NOMO-1 treated with dmso at 0.1 percent for 144 hours (cell line): ENCODE measurements at regions not wholly inside any gene's neighbourhood (a gene's known extent, or its start where the extent isn't known, plus 50 kb on each side); places are given as distances from the start of the nearest gene placed in this dataset.
"Not testable (repeated sequence)": the region's sequence is repeated elsewhere in the genome, so short reads cannot be mapped to it uniquely, and the experiment has no call there.

Experiments
- DNase-seq: peaks from one replicate; lab custom pipeline; 2025; ENCODE audit not compliant: unreplicated experiment; lab: John Stamatoyannopoulos, UW

DNA sequence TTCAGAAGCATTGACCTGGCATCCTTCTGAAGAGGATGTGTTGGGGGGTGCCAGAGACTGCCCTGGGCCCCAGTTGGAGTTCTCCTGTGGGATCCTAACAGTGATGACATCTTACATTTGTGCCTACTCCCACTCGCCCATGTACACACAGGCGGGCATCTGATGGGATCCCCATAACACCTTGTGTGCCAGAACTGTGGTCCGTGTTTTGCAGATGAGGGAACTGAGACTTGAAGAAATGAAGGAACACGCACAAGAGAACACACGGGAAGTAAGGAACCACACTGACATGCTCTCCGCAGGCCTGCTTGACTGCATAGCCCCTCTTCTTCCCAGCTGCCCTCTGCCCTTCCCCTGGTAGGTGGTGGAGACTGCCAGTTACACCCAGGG lies 255.3 kb downstream of the MYCN start:
- no peak for DNase-seq

DNA sequence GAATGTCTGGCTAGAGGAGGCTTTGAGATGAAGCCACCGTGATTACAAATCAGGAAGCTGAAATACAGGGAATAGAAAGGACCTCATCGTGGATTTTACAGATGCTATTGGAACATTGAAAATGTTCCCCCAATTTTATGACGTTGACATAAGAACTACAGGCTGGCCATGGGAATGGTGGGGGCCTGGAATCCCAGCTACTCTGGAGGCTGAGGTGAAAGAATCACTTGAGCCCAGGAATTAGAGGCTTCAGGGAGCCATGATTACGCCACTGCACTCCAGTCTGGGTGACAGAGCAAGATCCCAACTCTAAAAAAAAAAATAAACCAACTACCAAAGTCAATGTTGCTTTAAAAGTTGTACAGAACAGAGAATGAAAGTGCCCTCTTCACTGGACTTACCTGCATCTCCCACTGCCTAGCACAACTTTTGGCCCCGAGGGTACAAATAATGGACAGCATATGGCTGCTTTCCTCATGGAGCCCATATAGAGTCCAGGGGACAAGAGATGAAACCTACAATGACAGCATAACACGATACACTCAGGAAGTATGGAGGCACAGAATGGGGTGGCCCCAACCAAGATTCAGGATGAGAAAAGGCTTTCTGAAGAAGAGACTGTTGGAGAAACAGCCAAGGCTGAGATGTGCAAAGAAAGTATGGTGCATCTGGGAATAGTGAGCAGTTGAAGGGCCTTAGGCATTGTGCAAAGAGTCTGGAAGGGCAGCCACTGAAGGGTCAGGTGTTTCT lies 254.8 kb downstream of the MYCN start:
- DNase-seq = no peak

DNA sequence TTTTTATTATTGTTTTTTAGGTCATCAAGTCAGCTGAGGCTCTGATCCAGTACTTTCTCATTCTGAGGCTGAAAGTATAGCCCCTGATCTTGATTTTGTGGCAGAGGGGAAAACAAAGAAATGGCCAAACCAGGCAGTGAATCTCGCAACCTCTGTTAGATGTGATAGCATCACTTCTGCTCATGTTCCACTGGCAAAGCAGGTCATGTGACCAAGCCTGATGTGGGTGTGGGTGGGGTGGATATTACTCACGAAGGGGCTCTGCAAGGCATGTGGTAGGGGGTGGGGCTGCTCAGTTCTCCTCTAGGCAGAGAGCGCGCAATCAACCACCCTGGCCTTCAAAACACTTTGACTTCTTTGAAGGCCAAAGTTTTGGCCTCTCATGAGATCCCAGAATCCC lies 254.2 kb downstream of the MYCN start:
- no peak for DNase-seq

DNA sequence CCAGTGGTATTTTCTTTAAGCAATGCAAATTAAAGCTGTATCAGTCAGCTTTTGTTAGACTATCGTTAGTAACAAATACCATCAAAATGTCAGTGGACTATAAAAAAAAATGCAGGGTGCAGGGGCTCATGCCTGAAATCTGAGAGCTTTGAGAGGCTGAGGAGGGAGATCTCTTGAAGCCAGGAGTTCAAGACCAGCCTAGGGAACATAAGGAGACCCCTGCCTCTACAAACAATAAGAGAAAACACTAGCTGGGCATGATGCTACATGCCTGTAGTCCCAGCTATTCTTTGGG lies 253.7 kb downstream of the MYCN start:
- no peak for DNase-seq

DNA sequence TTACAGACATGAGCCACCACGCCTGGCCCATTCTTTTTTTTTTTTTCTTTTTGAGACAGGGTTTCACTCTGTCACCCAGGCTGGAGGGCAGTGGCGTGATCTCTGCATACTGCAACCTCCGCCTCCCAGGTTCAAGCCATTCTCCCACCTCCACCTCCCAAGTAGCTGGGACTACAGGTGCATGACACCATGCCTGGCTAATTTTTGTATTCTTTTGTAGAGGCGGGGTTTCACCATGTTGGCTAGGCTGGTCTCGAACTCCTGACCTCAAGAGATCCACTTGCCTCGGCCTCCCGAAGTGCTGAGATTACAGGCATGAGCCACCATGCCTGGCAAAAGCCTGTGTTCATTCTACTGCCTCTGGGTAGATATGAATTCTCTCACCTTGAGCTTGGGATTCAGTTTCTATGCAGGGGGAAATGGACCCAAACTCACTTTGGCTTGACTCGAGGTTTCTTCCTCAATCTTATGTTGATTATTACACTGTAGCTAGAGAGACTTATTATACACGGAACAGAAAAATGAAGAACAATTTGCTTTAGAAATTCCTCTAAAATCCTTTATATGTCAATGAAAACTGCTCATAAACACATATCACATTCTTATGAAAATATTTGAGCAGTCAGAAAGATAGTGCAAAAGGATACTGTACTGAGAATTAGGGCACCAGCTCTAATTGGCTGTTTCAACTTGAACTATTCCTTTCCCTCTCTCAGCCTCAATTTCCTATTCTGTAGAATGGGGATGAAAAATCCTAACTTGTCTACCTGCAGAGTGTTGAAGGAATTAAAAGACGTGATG lies 252.3 kb downstream of the MYCN start:
- no peak for DNase-seq

DNA sequence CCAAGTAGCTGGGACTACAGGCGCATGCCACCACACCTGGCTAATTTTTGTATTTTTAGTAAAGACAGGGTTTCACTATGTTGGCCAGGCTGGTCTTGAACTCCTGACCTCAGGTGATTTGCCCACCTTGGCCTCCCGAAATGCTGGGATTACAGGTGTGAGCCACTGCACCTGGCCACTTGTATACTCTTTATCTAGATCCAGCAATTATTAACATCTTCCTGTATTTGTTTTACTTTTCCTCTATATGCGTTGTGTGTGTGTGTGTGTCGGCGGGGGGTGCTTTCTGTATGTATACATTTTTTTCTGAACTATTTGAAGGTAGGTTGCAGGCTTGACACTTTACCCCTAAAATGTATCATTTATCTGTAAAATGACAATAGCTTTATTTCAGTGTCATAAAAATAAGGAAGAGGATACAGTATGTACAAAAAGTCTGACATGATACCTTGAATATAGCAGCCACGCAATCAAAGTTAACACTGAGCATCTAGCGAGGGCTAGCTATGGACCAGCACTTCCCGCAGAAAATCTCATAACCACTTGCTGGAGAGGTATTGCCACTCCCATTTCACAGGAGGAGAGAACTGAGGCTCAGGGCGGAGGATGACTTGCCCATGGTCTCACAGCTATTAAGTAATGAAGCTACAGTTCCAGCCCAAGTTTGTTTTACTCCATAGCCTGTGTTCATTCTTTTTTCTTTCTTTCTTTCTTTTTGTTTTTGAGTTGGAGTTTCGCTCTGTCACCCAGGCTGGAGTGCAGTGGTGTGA lies 251.3 kb downstream of the MYCN start:
- DNase-seq = no peak

DNA sequence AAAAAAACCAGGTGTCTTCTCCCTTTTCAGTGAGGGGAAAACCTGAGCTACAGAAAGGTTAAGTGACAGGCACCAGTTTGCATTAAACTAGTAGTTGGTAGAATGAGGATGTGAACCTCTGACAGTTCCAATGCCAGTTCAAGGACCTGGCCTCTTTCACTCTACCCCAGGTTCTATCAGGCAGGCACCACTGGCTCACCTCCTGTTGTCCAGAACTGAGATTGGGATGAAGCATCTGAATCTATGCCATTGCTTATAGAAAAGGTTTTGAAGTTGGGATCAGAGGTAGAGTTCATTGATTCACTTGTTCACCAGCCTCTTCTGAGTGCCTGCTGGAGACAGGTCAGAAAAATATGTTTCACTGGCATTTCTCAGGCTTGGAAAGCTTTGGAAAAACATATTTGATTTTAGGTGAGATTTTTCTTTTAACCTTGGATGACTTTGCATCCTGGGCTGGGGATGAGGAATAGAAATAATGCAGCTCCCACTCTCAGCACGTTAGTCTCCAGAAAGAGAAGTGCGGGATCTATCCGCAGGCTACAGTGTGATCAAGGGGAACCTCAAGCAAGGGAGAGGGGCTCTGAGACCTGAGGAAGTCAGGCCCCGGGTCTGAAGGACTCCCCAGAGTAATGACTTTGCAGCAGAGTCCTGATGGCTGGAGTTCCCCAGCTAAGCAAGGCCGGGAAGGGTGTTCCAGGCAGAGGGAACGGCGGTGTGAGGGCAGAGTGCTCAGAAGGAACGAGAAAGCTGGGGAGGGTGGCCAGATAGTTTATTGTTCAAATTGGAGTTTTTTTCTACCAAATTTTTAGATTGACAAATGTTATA lies 250.3 kb downstream of the MYCN start:
- no peak for DNase-seq

DNA sequence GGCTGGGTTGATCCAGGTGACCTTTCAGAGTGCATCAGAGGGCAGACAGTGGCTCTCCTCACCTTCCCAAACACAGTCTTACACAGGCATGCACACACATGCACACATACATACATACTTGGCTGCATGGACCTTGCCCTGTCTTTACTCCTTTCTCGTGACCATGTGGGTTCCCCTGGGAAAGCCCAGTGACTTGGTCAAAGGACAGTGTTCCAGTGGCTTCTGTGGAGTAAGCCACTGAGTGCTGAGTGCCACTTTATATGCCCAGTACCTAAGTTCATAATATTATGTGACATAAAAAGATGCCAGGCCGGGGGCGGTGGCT lies 249.4 kb downstream of the MYCN start:
- DNase-seq = no peak

DNA sequence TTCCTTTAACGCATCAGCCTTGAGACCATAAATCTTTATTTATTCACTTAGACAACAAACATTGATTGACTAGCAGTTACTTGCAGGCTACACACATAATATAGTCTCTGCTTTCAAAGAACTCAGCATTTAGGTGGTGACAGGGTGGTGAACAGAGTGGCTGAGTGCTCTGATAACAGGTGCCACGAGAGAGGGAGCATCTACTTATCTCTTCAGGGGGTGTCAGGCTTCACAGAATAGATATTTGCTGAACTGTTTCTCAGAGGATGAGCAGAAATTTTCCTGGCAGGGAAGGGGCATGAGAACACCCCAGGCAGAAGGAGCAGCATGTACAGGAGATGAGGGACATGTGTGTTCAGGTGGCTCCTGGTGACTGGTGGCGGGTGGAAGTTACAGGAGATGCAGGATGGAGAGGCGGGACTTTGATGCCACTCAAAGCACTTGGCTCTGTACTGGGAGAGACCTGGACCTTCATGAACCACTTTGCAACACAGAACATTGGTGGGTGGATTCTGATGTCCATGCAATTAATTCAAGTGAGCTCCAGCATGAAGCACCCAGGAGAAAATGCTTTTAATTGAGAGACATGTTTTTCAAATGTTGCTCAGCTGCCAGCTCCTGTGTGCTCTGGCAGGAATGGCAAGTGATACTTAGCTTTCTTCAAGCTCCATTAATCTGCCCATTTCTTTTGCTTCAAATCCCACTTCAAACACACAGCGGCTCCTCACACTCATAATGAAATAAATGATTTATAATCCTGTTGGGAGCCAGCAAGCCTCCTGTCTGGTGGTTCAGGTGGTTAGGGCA lies 248.9 kb downstream of the MYCN start:
- DNase-seq = no peak

DNA sequence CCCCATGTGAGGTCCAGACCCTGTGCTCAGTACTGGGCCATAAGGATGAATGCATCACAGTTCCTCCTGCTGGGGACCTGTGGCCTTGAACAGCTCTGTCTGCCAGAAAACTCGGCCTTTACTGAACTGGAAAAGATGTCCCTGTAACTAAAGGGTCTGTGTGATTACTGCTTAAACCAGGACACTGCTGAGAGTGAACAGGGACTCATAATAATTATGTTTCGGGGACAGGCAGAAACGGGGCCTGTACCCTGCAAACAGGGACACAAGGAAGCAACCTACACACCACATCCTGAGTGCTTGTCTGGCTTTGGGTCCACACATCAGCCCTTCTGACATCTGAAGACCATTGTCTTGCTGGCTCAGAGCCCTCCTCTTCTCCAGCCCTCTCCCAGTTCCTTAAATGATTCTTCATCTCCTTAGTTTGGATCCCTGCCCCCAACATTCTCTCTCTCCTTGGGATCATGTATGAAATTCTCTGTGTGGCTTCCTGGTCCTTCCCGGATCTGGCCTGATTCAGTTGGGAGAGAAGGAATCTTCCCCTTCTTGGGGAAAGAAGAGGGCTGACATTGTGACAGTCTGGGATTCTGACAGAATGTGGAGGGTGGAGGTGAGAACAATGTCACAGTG lies 248.0 kb downstream of the MYCN start:
- DNase-seq = no peak

DNA sequence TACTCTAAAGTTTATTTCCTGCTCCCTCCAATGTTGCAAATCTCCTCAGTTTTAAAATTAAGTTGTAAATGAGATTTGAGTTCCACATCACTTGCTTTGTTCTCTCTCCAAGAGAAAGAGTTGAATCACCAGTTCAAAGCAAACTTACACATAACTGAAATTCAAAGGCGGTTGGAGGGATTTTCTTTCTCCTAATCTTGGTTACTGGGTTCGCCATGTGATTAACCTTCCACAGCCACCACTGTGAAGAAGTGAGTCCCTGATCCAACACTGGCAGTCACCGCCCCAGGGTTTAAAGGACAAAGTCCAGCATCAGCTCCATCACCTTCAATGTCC lies 247.1 kb downstream of the MYCN start:
- no peak for DNase-seq

DNA sequence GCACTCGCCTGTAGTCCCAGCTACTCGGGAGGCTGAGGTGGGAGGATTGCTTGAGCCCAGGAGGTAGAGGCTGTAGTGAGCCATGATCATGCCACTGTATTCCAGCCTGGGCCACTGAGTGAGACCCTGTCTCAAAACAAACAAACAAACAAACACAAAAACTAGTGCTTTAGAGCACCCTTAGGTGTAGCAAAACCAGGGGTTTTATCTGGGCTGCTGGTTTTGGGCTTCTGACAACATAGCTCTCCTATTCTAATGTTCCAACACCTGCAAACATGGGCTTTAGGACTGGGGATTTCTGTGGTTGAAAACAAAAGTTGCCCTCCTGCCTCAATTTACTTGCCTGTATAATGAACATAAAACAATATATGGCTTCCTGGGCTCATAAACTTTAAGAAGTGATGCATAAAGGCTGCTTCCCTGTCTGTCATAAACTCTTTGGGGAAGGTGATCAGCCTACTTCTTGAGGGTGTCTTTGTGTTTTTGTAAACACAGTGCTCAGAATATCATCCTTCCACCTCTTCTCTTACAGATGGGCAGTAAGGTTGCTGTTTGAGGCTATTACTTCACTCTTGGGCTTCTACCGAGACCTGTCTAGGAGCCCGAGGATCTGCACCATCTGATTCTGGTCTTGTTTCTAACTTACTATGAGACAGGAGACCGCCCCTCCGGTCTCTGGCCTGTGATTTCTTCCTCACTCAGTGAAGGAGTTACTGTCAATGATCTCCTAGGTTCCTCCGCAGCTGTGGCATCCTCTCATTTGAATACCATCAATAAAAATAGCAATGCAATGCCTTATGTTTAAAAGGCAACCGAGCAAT lies 246.5 kb downstream of the MYCN start:
- no peak for DNase-seq

DNA sequence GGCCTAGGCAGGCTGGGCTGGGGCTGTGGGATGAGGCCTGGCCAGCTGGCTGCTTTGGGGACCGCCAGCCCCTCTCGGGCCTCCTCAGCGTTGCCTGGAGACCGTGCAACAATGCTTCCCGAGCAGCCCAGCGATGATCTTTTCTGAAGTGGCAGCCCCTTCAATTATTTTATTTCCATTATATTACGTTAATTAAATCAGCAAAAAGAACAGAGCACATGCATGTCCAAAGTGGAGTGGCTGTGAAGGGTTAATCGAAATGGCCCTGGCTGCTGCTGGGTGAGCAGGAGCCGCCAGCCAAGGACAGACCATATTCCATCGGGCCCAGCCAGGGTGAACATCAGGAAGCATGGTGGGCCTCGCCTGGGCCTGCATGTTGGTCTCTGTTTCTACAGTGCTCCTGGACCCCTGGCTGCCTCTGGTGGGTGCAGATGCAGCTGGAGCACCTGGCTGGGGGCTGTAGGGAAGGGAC lies 245.5 kb downstream of the MYCN start:
- no peak for DNase-seq

DNA sequence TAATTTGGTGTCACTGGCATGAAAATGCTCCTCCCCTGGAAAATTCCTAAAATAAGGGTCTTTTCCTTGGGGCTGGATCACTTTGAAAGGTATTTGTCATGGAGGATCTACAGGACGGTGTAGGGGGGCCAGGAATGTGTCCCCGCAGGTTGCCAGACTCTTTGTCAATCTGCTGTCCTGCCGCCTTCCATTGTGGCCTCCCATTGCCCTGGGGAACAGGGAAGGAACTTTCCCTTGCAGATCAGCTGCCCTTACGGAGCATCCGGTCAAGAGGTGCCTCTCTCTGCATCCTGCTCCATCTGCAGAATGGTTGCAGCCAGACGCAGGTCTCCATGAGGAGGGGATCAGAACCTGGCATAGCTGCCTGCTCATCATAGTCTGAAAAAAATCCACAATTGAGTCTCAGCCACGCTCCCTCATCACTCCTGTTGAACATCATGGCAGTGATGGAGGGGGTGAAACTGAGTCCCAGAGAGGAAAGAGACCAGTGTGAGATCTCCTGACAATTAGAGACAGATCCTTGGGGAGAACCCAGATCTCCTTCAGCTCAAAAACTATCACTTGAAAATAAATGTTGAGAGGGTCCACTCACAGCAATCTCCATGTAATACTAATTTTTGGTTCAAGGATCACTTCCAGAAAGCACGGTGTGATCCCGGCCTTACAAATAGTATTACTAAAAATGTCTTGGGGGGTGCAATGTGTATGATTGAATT lies 244.8 kb downstream of the MYCN start:
- no peak for DNase-seq

DNA sequence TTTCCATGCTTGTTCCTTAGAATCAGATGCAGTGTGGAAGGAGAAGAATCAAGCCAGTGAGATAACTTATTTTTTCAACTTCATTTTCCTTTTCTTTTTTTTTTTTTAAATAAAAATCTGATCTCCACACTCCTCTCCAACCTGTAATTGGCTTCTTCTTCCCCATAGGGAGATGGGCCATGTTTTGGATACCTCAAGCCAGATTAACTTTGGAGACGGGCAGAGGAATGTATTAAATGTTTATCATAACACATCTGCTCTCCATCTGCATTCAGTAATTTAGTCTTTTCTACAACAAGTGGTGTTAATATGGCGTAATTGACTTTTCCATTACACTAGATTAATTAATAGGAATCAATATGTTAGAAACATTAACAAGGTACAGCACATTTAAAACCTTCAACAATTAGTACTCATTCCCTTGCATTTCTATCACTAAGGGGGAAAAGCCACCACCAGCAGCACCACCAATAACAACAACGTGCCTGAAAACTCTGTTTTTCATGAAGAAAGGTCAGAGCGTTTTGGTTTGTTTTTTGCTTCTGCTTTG lies 244.1 kb downstream of the MYCN start:
- DNase-seq = no peak

DNA sequence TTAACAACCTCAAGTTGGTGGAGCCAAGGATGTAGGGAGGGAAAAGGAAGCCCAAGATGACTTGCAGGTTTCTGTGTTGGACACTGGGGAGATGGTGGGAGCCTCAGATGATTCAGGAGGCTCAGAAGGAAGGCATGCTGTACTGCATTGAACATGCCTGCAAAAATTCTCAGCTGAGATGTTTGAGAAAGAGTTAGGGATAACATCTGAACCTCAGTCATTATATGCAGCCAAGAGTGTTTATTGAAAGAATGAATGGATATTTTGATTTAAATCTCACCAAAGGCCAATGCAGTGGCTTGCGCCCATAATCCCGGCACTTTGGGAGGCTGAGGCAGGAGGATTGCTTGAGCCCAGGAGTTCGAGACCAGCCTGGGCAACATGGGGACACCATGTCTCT lies 243.0 kb downstream of the MYCN start:
- no peak for DNase-seq

DNA sequence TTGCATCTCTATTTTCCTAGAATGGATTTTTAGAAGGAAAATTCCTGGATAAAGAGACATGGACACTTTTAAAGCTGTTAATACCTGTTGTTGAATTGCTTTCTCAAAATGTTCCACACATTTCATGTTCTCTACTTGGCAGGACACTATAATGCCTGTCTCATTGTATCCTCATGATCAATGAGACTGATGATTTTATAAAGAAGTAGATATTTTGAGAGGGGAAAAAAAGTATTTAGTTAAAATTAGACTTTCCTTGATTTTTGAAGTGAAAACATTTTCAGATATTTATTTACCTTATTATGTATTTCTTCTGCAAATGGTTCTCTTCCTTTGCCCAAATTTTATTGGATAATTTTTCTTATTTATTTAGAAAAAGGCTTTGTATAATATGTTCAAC lies 242.5 kb downstream of the MYCN start:
- DNase-seq = no peak

DNA sequence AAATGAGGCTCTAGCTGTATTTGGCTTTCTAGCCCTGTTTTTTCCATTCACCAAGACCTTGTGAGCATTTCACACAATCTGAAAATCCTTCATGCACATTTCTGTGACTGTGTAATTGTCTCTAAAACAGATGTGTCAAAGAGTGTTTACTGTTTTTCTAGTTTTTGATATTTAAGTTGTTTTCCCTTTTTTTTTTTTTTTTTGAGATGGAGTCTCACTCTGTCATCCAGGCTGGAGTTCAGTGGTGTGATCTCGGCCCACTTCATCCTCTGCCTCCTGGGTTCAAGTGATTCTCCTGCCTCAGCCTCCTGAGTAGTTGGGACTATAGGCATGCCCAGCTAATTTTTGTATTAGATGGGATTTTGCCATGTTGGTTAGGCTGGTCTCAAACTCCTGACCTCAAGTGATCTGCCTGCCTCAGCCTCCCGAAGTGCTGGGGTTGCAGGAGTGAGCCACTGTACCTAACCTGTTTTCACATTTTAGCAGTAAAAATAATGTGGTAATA lies 242.0 kb downstream of the MYCN start:
- not testable (repeated sequence) for DNase-seq
